ENCODE measurements at regions not wholly inside any gene's neighbourhood (a gene's known extent, or its start where the extent isn't known, plus 50 kb on each side); places are given as distances from the start of the nearest gene placed in this dataset.
A peak's percentile ranks its signal among the peaks of the same experiment; 100 is the strongest.

GRCh38 chr3:159789742-159790635 is 198.6 kb upstream of the IL12A start:
- DNase-seq (ENCODE audit: low spot score), result no peak

DNA sequence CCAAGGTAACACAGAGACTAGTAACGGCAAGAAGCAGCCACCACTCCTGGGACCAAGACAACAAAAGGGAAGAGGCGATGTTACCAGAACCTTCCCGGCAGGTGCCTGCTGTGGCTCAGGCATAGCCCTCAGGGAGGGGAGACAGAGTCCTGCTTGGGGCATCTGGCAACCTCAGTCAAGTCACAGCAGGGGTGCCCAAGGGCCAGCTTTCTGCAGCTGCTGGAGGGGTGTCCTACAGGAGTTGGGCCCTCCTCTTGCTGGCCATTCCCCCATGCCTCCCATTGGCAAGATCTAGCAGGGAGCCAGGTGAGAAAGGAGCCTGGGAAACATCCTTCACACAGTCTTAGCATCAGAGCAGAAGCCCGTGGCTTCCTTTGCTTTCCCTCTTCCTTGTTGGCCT is 197.3 kb upstream of the IL12A start:
- DNase-seq (ENCODE audit: low spot score), result no peak

DNA sequence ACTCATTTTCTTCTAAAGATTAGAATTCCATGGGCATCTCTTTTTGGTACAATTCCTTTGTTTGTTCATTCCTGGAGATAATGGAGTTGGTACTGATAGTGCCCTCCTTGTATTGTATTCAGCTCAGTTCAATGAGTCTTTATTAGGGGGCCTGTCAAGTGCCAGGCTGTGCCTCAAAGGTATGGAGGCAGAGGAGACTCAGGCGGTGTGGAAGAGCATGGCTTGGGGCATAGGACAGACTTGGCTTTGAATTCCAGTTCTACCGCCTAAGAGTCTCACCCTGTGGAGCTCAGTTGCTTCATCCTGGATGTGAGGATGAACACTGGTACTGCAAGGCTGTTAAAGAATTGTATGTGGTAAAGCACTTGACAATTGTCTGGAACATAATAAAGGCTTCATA is 196.6 kb upstream of the IL12A start:
- DNase-seq (ENCODE audit: low spot score), result no peak

GRCh38 chr3:159795042-159795441 is 193.6 kb upstream of the IL12A start:
- DNase-seq (ENCODE audit: low spot score), result no peak

DNA sequence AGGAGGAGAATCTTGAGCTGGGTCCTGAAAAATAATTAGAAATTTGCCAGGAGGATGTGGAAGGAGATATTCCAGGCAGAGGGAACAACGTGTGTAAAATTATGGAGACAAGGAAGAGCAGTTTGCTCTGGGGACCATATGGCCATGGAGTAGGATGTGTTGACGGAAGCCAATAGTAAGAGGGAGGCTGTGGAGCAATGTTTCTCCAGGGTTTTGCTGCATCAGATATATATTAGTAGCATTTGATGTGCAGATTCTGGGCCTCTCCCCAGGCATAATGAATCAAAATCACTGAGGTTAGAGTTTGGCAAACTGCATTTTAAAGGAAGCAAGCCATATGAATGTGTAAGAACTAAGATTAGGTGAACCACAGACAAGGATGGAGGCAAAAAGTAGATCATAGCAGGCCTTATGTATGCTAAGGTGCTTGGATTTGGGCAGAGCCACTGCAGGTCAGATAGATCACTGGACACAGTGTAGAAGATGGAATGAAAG is 192.9 kb upstream of the IL12A start:
- no peak for DNase-seq (ENCODE audit: low spot score)

DNA sequence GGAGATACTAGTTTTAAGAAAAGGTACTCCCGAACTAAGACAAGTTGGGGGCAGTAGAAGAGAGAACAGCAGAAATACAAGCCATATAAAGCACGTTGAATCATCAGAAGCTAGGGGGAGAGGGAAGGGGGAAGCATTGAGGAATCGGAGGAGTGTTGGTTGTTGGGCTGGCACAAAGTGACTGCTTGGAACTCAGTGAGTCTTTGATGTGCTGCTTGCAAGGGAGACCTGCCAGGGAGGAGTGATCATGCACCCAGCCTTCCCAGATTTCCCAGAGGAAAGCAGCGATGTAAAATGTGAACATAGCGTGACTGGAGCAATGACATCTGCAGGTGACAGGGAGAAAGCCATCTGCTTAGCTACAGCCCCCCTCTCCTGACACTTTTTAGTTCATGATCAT is 192.4 kb upstream of the IL12A start:
- no peak for DNase-seq (ENCODE audit: low spot score)

GRCh38 chr3:159796744-159797143 is 191.9 kb upstream of the IL12A start:
- peak; percentile 84 for DNase-seq (ENCODE audit: low spot score)

GRCh38 chr3:159797771-159798170 is 190.9 kb upstream of the IL12A start:
- DNase-seq (ENCODE audit: low spot score), result no peak

DNA sequence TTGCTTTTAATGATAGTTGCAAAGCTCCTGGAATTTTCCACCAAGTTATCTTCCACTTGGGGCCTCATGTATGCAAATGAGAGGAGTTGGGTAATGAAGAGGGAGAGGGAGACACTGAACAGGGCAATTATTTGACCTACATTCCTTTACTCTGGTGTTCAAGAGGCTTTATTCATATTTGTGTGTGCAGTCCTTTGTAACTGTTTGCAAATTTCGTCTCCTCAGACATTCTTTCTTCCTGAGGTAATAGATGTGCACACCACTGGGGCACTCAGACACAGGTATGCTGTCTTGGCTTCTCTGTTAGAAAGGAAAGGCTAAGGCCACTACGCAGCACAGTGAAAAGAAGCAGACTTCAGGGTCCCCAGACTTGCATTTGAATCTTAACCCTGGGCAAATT is 189.7 kb upstream of the IL12A start:
- peak; percentile 40 for DNase-seq (ENCODE audit: low spot score)

DNA sequence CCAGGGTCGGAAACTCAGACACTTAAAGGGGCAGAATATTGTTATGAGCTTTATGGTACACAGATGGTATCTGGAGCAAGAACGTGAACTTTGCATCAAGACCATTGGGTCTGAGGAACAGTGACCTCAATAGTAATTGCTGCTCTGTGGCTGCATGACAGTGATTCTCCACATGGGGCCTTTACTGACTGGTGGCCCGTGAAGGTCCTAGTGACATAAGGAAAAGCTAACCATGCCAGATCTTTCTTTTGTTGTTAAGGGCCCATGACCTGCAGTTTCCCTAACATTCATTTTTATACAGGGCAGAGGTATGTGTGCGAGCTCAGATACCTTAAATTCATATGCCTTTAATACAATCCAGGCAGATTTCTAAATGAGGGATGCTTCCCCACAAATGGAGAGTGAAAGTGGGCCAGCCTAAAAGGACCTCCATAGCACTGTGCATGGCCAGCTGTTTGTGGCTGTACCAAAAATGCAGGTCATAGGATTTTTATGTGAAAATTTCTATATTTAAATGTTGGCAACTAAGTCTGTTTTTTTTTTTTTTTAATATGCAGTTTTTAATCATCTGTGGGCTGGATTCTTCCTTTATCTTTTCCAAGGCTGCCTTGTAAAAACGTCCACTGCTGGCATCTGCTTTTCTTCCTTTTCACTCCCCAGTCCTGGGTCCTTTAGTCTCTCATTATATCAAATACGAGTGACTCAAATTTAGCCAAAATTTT is 188.0 kb upstream of the IL12A start:
- no peak for DNase-seq (ENCODE audit: low spot score)

GRCh38 chr3:159802864-159803263 is 185.8 kb upstream of the IL12A start:
- DNase-seq (ENCODE audit: low spot score), result no peak

- no peak for DNase-seq (ENCODE audit: low spot score)
Measured at GRCh38 chr3:159803459-159803858, 185.2 kb upstream of the IL12A start.

DNA sequence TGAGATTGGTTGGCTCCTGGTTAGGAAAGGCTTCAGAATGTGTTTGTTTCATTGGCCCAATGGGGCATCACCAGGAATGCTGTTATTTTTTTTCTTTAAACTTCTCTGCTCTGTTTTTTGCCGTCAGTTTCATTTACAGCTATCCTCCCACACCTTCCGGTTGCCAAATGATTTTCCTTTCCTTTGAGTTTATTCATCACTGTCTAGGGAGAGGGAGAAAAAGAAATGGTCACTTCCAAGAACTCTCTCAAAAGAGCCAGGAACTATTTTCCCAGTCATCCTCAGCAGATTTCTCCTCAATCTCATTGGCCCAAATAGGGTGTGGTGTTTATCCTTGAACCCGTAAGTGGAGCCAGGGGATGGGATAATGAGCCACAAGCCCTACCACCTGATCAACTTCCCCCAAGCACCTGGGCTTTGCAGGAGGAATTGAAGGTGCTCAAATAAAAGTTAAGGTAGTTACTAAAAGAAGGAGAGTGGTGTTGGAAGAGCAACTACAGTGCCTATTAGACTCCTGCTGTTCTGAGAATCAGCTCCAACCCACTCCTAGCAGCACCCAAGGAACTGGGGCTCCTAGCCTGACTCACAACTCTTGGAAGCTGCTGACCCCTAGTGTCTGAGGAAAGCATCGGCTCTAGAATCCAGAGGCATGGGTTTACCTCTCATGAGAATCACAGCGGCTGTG is 183.8 kb upstream of the IL12A start:
- peak; percentile 87 for DNase-seq (ENCODE audit: low spot score)

DNA sequence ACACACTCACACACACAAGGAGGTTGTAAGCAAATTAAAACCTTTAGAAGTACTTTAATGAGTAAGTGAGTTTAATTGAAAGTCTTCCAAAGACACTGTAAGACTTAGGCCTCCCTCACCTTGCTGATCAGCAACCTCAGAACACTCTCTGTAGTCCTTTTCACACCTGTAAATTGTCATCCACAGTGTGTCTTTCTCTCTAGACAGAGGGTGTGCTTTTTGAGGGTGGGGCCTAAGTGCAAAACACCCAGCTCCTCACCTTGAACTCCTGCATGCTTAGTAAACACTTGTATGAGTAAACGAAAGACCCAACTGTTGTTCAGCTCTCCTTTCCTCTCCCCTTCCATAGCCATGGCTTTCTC is 183.2 kb upstream of the IL12A start:
- no peak for DNase-seq (ENCODE audit: low spot score)

DNA sequence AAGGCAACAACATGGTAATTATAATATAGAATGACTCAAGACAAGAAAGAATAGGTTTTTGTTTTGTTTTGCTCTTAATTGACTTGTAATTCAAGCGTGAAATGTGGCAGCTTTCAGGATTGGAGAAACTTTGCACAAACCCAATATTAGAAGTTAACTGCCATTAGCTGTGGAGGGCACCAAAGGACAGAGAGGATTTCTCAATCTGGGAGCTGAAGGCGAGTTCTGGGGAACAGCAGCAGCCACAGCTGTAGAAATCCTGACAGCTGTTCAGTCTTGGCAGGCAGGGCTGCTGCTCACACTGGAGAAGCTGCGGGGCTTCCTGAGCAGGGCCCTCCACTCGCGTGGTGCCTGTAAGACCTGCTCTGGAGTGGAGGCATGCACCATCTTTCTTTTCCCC is 182.2 kb upstream of the IL12A start:
- no peak for DNase-seq (ENCODE audit: low spot score)

GRCh38 chr3:159807137-159808040 is 181.2 kb upstream of the IL12A start:
- DNase-seq (ENCODE audit: low spot score), result no peak

GRCh38 chr3:159813822-159814531 is 174.7 kb upstream of the IL12A start:
- peak; percentile 85 for DNase-seq (ENCODE audit: low spot score)

- DNase-seq (ENCODE audit: low spot score), result no peak
Measured at GRCh38 chr3:159816512-159816911, 172.1 kb upstream of the IL12A start.

GRCh38 chr3:159817126-159817525 is 171.5 kb upstream of the IL12A start:
- DNase-seq (ENCODE audit: low spot score), result no peak

DNA sequence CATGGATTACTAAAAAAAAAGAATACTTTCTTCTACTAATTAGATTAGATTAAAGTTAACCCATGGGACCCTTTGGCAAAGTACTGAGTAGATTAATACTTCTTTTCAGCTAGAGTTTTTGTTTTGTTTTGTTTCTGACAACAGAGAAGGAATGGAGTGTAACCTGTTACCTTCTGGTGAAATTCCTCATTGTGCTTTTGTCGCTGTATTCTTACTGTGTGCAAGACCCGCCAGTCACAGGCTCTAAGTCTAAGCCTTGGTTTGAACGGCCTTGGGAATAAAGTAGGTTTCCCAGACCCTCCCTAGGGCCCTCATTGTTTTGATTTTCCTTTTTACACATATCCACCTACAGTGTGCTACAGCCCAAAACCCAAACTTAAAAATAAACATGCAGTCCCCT is 171.1 kb upstream of the IL12A start:
- no peak for DNase-seq (ENCODE audit: low spot score)

GRCh38 chr3:159818399-159818798 is 170.2 kb upstream of the IL12A start:
- no peak for DNase-seq (ENCODE audit: low spot score)

All from COLO829 (cell line).